Dendritic cell treated with granulocyte-macrophage colony-stimulating factor and Interleukin-4, amounts not matched to agents 40 ng/mL and 50 ng/mL, for 4 days (primary cell): ENCODE measurements at regions not wholly inside any gene's neighbourhood (a gene's known extent, or its start where the extent isn't known, plus 50 kb on each side); places are given as distances from the start of the nearest gene placed in this dataset.
"Not testable (repeated sequence)": the region's sequence is repeated elsewhere in the genome, so short reads cannot be mapped to it uniquely, and the experiment has no call there.

Experiments used
- H3K27ac Mint-ChIP-seq: one replicate; pipeline ENCODE4 v1.8.0; 2022; ENCODE audit warnings: mild to moderate bottlenecking, mixed read lengths
- H3K27me3 Mint-ChIP-seq: one replicate; pipeline ENCODE4 v1.8.0; 2022; ENCODE audit warnings: mild to moderate bottlenecking, mixed read lengths
- H3K36me3 Mint-ChIP-seq: one replicate; pipeline ENCODE4 v1.8.0; 2022; ENCODE audit warnings: low read depth, mixed read lengths
- H3K4me1 Mint-ChIP-seq: one replicate; pipeline ENCODE4 v1.8.0; 2022; ENCODE audit warnings: low read depth, mixed read lengths
- H3K4me3 Mint-ChIP-seq: one replicate; pipeline ENCODE4 v1.8.0; 2022; ENCODE audit warnings: mild to moderate bottlenecking, moderate library complexity, mixed read lengths
- H3K9me3 Mint-ChIP-seq: one replicate; pipeline ENCODE4 v1.8.0; 2022; ENCODE audit warnings: mixed read lengths
- intact Hi-C: fragments of 100-400 bp; cut with micrococcal nuclease; formaldehyde crosslinking; loops from one replicate; pipeline ENCODE4 v1.15.0; 2022

DNA sequence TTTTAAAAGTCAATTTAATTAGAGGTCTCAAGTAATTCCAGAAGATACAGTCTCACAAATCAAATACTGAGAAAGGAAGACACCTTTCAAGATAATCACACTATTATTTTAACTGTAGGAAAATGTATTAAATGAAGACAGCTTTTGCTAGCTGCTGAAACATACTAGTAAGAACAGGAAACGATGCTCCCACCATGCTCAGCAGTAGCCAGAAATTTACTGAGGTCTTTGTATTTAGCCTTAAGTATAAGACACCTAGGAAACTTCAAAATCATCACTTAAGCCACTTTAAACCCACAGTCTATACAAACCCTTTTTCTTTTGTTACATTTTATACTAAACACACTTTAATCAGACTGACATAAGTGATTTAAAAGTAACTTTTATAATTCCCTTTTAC lies 72.7 kb upstream of the NPIPB12 start:
- H3K4me3 Mint-ChIP-seq, H3K27me3 Mint-ChIP-seq, intact Hi-C loops, H3K9me3 Mint-ChIP-seq, H3K27ac Mint-ChIP-seq: not testable (repeated sequence)
- Mint-ChIP-seq H3K4me1 (peaks cover 11% of the 10 kb centered on the region), H3K36me3 (peaks cover 40% of the 10 kb centered on the region)

DNA sequence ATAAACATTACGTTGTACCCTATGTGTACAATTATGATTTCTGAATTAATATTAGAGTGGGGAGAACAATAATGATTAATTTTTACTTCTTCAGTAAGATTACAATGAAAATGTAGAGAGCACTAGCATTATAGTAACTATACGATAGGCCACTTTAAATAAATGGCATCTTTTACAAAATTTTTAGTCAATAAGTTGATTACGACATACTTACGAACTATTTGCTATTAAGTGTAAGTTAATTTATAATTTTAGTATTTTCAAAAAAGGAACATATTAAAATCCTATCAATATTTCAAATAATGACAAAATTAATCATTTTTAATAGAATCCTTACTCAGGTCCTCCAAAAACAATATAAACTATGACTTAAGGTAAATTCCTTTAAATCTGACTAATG lies 75.6 kb upstream of the NPIPB12 start:
- H3K27ac Mint-ChIP-seq, intact Hi-C loops, H3K27me3 Mint-ChIP-seq, H3K9me3 Mint-ChIP-seq, H3K4me3 Mint-ChIP-seq: not testable (repeated sequence)
- H3K4me1 Mint-ChIP-seq: peaks cover 27% of the 10 kb centered on the region
- H3K36me3 Mint-ChIP-seq: peaks cover 34% of the 10 kb centered on the region

DNA sequence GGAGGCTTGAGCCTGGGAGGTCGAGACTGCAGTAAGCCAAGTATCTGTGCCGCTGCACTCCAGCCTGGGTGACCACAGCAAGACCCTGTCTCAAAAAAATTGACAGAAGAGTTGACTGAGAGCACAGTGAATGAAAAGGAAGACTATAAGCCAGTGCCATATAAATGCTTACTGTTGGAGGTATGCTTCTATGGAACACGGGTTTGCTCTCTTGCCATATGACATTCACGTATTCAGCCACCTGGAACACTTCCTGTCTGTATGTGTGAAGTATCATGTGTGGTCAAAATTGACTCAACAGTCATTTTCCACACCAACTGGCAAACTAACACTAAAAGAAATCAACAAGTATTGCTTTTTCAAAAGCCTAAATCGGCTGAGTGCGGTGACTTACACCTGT lies 71.1 kb upstream of the SPN start:
- H3K27me3 Mint-ChIP-seq, H3K9me3 Mint-ChIP-seq, intact Hi-C loops, H3K27ac Mint-ChIP-seq, H3K4me3 Mint-ChIP-seq: not testable (repeated sequence)
- Mint-ChIP-seq H3K4me1 (peaks cover 36% of the 10 kb centered on the region), H3K36me3 (peaks cover 44% of the 10 kb centered on the region)

DNA sequence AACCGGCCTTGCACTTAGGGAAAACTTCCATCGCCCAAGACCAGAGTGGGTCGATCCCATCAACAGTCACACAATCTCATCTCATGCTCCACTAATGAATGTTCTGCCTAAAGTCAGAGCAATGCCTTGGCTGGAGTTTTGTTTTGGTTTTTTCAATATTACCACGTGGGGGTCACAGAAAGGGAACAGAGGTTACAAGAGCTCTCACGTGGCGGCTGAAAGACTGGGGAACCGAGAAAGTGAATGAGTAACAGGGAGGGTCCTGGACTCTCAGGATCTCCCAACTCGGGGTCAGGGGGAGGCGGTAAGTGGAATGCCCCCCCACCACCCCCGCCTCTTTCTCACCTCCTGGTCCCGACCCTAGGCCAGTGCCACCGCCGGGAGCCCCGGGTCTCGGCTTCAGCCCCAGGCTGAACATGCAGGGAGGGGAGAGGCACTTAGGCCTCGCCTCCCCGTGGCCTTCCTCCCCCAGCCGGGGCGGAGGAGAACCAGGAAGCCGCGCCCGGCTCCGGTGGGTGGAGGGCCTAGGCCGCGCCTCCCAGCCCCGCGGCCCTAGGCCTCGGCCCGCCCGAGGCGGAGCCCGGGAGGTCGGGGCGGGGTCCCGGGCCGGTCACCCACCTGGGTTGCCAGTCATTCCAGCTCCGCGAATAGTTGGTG lies 68.7 kb upstream of the SPN start:
- intact Hi-C loops: not testable (repeated sequence)
- peak overlapping the region; percentile 84 for H3K4me3 Mint-ChIP-seq

DNA sequence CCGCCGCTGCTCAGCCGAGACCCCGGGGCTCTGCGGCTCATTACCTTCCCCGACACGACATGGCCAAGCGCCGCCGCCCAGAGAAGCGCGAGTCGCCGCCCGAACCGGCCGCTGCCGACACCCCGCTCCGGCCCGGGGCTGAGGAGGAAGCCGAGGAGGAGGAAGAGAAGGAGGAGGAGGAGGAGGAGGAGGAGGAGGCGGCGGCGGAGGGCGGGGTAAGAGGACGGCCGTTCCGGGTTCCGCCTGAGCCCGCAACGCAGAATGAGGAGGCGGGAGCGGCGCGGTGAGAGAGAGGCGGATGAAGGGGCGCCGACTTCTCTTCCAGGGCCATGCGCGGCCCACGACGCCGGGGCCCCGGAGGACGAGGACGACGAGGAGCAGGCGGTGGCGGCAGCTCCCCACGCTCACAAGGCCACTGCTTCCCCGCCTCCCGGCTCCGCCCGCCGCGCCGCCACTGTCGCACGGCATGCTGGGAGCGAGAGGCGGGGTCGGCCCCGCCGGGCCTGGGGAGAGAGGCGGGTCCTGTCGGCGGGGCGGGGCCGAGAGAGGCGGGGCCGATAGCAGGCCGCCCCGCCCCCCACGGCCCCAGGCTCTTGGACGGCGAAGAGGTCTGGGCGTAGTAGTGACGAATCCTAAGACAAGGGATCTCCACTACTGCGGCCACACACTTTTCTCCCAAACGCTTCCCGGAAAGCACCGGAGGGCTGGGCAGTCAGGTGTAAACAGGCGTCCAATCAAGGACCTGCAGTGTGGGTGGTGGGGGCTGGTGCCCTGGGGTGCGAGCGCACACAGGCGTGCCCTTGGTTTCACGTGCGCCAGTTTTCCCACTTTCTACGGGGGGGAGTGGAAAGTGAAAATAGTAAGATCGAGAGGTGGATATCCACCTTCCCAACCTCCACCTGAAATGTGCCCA lies 67.9 kb upstream of the SPN start:
- H3K9me3 Mint-ChIP-seq, H3K27me3 Mint-ChIP-seq, intact Hi-C loops: not testable (repeated sequence)
- Mint-ChIP-seq H3K36me3 (peaks cover 22% of the 10 kb centered on the region), H3K4me3 (peak overlapping the region; percentile 84), H3K27ac (peak overlapping the region; percentile 93), H3K4me1 (peaks cover 34% of the 10 kb centered on the region)

More for the DNA sequence above, 68.7 kb upstream of the SPN start:
- not testable (repeated sequence) for H3K27me3 Mint-ChIP-seq, H3K9me3 Mint-ChIP-seq
- peaks cover 31% of the 10 kb centered on the region for H3K4me1 Mint-ChIP-seq
- peaks cover 27% of the 10 kb centered on the region for H3K36me3 Mint-ChIP-seq
- H3K27ac Mint-ChIP-seq: peak overlapping the region; percentile 93

DNA sequence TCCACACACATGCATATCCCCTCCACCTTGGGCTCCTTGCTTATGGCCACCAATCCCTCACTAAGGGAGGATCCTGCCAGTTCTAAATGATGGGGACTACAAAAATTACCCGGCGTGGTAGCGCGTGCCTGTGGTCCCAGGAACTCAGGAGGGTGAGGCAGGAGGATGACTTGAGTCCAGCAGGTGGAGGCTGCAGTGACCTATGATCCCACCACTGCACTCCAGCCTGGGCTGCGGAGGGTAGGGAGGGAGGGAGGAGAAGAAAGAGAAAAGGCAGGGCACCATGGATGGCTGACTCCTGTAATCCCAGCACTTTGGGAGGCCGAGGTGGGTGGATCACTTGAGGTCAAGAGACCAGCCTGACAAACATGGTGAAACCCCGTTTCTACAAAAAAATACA lies 66.0 kb upstream of the SPN start:
- H3K4me3 Mint-ChIP-seq, H3K27me3 Mint-ChIP-seq, H3K27ac Mint-ChIP-seq, H3K9me3 Mint-ChIP-seq, intact Hi-C loops: not testable (repeated sequence)
- Mint-ChIP-seq H3K36me3 (peaks cover 27% of the 10 kb centered on the region), H3K4me1 (peaks cover 52% of the 10 kb centered on the region)

DNA sequence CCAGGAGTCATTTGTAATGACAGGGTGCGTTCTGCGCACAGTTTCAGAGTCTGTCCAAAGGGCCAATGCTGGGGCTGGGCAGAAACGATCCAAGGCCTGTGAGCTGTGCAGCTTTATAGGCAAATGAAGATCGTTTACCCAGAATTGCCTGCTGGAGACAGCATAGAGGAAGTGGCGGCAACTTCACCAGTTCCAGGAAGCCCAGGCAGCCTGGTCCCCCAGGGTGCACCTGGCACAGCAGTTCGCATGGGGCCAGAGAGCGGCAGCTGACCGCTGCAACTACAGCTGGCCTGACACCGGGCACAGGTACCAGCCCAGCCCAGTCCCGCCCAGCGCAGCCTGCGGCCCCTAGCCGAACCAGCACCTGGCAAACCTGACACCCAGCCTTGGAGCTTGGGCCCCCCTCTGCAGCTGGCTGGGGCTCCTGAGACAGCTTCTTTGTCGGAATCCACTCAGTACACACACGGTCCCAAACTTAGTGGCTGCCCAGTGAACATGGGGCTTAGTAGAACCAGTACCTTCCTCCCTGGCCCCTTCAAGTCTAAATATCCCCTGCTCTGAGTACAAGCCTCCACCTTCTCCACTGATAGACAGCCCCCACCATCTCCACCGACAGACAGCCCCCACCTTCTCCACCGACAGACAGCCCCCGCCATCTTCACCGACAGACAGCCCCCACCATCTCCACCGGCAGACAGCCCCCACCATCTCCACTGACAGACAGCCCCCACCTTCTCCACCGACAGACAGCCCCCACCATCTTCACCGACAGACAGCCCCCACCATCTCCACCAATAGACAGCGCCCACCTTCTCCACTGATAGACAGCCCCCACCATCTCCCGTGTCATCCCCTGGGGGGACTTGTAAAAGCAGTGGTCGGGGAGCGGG lies 62.7 kb upstream of the SPN start:
- H3K9me3 Mint-ChIP-seq, intact Hi-C loops, H3K27me3 Mint-ChIP-seq: not testable (repeated sequence)
- peaks cover 42% of the 10 kb centered on the region for H3K36me3 Mint-ChIP-seq
- H3K27ac Mint-ChIP-seq: peak overlapping the region; percentile 65
- H3K4me1 Mint-ChIP-seq: peaks cover 70% of the 10 kb centered on the region
- peak overlapping the region; percentile 42 for H3K4me3 Mint-ChIP-seq

DNA sequence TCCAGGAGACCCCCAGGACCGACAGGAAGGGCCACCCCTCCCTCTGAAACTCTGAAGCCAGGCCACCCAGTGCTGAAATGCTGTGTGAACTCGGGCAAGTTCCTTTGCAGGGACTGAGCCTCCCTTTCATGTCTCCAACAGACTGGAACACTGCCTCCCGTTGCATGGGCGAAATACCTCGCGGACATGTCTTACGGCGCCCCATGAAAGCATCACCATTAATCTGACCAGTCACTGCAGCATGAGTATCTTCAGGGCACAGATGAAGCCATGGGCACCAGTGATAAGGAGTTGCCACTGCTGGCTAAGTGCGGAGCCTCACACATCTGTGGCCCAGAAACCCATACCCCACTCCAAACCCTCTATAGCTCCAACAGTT lies 60.8 kb upstream of the SPN start:
- H3K36me3 Mint-ChIP-seq: peaks cover 39% of the 10 kb centered on the region
- intact Hi-C loops, H3K9me3 Mint-ChIP-seq, H3K4me3 Mint-ChIP-seq, H3K27me3 Mint-ChIP-seq: not testable (repeated sequence)
- peak overlapping the region; percentile 65 for H3K27ac Mint-ChIP-seq
- peaks cover 76% of the 10 kb centered on the region for H3K4me1 Mint-ChIP-seq

DNA sequence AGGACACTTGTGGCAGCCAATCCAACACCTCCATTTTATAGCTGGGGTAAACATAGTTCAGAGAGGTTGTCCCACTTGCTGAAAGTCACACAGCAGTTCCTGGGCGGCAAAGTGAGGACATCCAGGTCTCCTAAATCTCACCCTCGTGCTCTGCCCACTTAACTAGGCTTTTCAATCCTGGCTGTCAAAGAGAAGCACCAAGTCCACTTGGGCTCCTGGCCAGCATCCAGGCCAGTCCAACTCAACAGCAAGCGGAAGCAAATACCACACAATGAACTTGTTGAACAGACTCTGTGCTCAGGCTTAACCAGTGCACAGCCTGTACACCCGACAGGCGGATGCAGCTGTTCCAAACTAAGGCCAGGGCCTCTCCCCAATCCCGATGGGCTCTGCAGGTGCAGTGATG lies 60.4 kb upstream of the SPN start:
- intact Hi-C loops, H3K9me3 Mint-ChIP-seq, H3K27me3 Mint-ChIP-seq, H3K4me3 Mint-ChIP-seq: not testable (repeated sequence)
- Mint-ChIP-seq H3K4me1 (peaks cover 81% of the 10 kb centered on the region), H3K36me3 (peaks cover 43% of the 10 kb centered on the region), H3K27ac (peak overlapping the region; percentile 65)

DNA sequence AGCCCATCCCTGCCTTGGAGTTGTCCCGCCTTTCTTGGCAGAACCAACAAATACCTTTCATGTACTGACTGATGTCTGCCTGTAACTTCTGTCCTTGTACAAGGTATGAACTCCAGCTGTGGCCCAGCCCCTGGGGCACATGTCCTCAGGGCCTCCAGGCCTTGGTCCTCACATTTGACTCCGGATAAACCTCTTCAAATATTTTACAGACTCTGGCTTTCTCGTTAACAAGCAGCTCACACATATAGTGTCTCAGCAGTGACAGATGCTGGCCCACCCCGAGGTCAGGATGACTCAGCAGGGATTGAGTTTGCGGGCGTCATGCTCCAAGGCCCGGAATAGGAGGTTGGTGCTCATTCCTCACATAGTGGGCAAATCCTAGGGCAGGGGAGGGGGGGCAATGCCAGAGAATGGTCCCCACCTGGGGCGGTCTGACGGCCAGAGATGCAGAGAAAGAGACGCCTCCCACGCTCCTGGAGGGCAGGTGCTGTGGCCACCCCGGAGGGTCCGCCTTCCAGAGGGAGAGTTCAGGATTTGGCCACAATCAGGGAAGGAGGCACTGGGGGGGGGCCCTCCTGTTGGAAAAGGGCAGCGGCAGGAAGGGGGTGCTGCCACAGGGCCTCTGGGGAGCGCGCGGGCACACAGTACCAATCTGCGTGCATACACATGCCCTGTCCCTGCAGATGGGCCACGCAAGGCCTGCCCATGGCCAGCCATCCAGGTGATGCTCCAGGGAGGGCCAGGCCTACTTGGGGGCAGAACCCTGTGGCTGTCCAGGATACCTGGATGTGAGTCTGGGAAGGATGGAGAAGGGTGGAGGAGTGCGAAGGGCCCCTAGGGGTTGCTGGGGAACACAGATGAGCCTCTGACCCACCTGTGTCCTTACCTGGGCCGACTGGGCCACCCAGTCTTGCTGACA lies 58.2 kb upstream of the SPN start:
- not testable (repeated sequence) for H3K27me3 Mint-ChIP-seq

DNA sequence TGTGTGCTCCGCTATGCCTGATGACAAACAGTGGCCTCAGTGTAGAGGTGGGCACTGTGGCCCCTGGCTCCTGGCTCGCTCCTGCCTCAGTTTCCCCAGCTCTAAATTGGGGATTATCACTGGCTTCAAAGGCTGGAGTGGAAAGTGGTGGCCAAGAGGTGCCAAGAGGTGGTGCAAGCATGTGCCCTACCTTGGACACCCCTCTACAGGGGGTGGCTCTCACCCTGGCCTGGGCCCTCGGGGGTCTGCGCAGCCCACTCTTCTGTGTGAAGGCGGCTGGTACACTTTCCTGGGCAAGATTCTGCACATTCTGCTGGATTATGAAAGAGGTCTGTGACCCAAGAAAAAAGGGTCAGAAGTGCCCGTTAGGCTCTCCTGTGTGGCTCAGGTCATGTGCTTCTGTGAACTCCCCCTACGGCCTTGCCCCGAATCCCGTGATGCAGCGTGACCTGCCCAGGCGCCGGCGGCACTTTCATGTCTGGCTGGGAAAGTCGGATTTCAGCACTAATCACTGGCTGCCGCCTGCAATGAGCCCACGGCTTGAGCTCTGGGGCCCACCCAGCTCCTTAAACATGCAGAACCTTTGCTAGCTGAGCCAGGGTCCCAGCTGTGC lies 57.3 kb upstream of the SPN start:
- H3K27me3 Mint-ChIP-seq, H3K9me3 Mint-ChIP-seq, intact Hi-C loops, H3K4me3 Mint-ChIP-seq, H3K27ac Mint-ChIP-seq: not testable (repeated sequence)
- Mint-ChIP-seq H3K4me1 (peaks cover 59% of the 10 kb centered on the region), H3K36me3 (peaks cover 59% of the 10 kb centered on the region)

More for the DNA sequence above, 58.2 kb upstream of the SPN start:
- H3K9me3 Mint-ChIP-seq, H3K4me3 Mint-ChIP-seq, intact Hi-C loops: not testable (repeated sequence)
- H3K27ac Mint-ChIP-seq: peak overlapping the region; percentile 41
- peaks cover 67% of the 10 kb centered on the region for H3K4me1 Mint-ChIP-seq
- peaks cover 57% of the 10 kb centered on the region for H3K36me3 Mint-ChIP-seq

DNA sequence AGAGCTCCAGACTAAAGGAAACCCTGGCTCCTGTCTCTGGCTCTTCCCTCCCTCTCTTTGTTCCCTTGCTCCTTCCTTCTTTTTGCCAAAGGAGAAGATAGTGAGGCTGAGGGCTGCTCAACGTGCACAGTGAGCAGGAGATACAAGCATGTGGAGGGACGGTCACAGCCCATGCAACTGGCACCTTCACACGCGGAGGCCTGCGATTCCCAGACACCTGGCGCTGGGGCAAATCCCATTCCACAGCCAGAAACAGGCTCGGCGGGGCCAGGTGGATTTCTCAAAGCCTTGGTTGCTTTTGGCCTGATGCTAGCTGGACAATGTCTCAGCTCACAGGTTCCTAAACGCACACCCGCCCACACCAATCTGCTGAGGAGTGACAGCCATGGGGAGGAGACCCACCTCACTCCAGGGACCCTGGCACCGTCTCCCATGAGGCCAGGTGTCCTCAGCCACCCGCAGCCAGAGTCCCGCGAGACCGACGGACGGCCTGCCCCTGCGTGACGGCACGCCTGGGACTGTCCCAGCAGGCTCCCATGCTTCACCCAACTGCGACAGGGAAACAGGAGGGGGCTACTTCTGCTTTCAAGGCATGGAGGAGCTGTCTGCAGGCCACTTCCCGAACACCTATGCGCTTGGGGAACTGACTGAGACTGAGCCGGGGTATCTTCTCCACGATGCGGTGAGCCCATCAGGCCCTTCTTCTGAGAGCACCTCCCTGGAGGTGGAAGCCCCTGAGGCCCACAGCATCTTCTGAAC lies 56.2 kb upstream of the SPN start:
- H3K4me3 Mint-ChIP-seq, intact Hi-C loops, H3K9me3 Mint-ChIP-seq, H3K27ac Mint-ChIP-seq, H3K27me3 Mint-ChIP-seq: not testable (repeated sequence)
- Mint-ChIP-seq H3K36me3 (peaks cover 54% of the 10 kb centered on the region), H3K4me1 (peaks cover 56% of the 10 kb centered on the region)
